ENCODE measurements at regions not wholly inside any gene's neighbourhood (a gene's known extent, or its start where the extent isn't known, plus 50 kb on each side); places are given as distances from the start of the nearest gene placed in this dataset.
A peak's percentile ranks its signal among the peaks of the same experiment; 100 is the strongest.

GRCh38 chr2:204174034-204174433, 237.5 kb downstream of the ICOS start:
- no peak overlapping the region for H3K27ac Mint-ChIP-seq
- no peaks in the 10 kb centered on the region for H3K9me3 Mint-ChIP-seq
- H3K36me3 Mint-ChIP-seq = no peaks in the 10 kb centered on the region
- DNase-seq (ENCODE audit: low spot score) (no peak), ATAC-seq (no peak)
- no peak overlapping the region for H3K4me3 Mint-ChIP-seq
- H3K4me1 Mint-ChIP-seq (ENCODE audit: low read depth in 2 of 2) = peaks cover 4 to 7% of the 10 kb centered on the region in 2 donors
- peaks cover 8 to 10% of the 10 kb centered on the region in 2 donors for H3K27me3 Mint-ChIP-seq

DNA sequence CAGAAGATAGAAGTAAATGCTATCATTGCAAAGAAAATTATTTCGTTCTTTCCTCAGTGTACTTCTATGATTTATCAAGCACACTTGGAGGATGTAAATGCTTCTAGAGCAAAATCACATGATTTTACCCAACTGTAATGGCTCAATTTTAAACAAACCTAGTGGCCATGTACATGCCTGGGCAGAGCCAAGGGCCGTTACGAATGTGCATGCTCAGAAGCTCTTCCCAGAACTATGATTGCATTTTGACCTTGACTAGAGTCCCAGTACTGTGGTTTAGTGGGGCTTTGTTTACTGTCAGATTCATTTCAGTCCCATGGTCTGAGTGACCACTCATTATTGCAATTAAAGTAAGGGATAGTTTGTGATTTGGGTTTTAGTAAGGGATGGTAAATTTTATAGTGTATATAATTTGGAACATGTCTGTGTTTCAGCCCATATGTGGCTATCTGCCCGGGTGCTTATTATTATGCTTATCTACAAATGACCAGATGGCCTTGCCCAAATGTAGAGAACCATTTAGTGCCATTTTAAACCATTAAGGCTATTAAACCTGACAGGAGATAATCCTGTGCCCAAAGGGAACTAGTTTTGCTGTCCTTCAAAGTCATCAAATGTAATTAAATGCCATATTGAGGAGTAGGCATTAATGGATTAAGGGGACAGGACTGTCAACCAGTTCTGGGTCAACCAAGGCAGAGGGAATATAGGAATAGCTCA, 239.1 kb downstream of the ICOS start:
- Mint-ChIP-seq H3K27ac (no peak overlapping the region), H3K27me3 (peaks cover 14 to 20% of the 10 kb centered on the region in 2 donors), H3K4me1 (ENCODE audit: low read depth in 2 of 2) (peaks cover 4 to 9% of the 10 kb centered on the region in 2 donors), H3K9me3 (no peaks in the 10 kb centered on the region), H3K36me3 (no peaks in the 10 kb centered on the region), H3K4me3 (no peak overlapping the region)
- ATAC-seq (no peak), DNase-seq (ENCODE audit: low spot score) (no peak)

DNA sequence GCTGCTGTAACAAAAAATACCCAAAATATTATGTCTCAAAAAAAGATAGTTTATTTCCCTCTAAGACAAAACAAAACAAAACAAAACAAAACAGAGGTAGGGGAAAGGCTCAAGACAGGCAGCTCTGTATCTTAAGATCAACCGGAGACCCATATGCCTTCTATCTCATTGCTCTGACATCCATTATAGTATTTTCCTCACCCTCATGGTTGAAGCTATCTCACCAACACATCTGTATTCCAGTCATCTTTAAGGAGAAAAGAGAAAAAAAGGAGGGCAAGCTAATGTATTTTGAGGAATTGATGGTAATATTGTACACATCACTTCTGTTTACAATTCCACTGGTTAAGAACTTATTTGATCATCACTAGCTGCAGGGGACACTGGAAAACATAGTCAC, 239.7 kb downstream of the ICOS start:
- peaks cover 4 to 9% of the 10 kb centered on the region in 2 donors for H3K4me1 Mint-ChIP-seq (ENCODE audit: low read depth in 2 of 2)
- no peaks in the 10 kb centered on the region for H3K36me3 Mint-ChIP-seq
- no peak overlapping the region for H3K4me3 Mint-ChIP-seq
- ATAC-seq (no peak), DNase-seq (ENCODE audit: low spot score) (no peak)
- H3K27me3 Mint-ChIP-seq = peaks cover 13 to 22% of the 10 kb centered on the region in 2 donors
- no peaks in the 10 kb centered on the region for H3K9me3 Mint-ChIP-seq
- H3K27ac Mint-ChIP-seq = peak overlapping the region in 1 of 2 donors; percentile 18

GRCh38 chr2:204177251-204177976, 240.9 kb downstream of the ICOS start:
- Mint-ChIP-seq H3K27me3 (peaks cover 13 to 22% of the 10 kb centered on the region in 2 donors), H3K36me3 (no peaks in the 10 kb centered on the region), H3K4me1 (ENCODE audit: low read depth in 2 of 2) (peaks cover 4 to 9% of the 10 kb centered on the region in 2 donors), H3K9me3 (no peaks in the 10 kb centered on the region), H3K27ac (peak overlapping the region in 1 of 2 donors; percentile 18), H3K4me3 (no peak overlapping the region)
- peak; percentile 33 to 52 for ATAC-seq
- DNase-seq (ENCODE audit: low spot score) = no peak

- H3K36me3 Mint-ChIP-seq = no peaks in the 10 kb centered on the region
These were observed 241.5 kb downstream of the ICOS start for GRCh38 chr2:204177977-204178522.

DNA sequence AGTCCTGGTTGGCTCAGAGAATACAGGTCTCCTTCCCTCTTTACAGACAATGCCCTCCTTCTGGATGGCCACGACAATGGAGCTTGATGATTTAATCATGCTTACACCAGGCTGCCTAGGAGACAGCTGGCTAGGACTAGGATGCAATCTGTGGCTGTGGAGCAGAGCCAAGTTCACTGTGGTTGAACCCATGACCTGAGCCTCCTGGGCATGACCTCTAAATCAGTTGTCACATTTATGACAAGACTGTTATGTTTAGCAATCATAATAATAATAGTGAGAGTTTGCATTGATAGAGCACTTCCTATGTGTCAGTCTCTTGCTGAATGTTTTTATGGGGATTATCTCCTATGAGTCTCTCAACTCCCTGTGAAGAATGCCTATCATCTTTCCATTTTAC, 244.1 kb downstream of the ICOS start:
- no peak overlapping the region for H3K4me3 Mint-ChIP-seq
- no peak overlapping the region for H3K27ac Mint-ChIP-seq
- ATAC-seq (peak in 1 of 2 donors; percentile 59), DNase-seq (ENCODE audit: low spot score) (no peak)
- no peaks in the 10 kb centered on the region for H3K9me3 Mint-ChIP-seq
- H3K4me1 Mint-ChIP-seq (ENCODE audit: low read depth in 2 of 2) = peaks cover 4 to 9% of the 10 kb centered on the region in 2 donors
- H3K27me3 Mint-ChIP-seq = peaks cover 19 to 28% of the 10 kb centered on the region in 2 donors
- H3K36me3 Mint-ChIP-seq = no peaks in the 10 kb centered on the region

More at GRCh38 chr2:204177977-204178522, 241.5 kb downstream of the ICOS start:
- peaks cover 4 to 9% of the 10 kb centered on the region in 2 donors for H3K4me1 Mint-ChIP-seq (ENCODE audit: low read depth in 2 of 2)
- H3K27ac Mint-ChIP-seq = no peak overlapping the region
- peaks cover 13 to 22% of the 10 kb centered on the region in 2 donors for H3K27me3 Mint-ChIP-seq
- DNase-seq (ENCODE audit: low spot score) (peak; percentile 69), ATAC-seq (peak; percentile 71 to 81)
- no peak overlapping the region for H3K4me3 Mint-ChIP-seq
- H3K9me3 Mint-ChIP-seq = no peaks in the 10 kb centered on the region

- Mint-ChIP-seq H3K4me3 (no peak overlapping the region), H3K4me1 (ENCODE audit: low read depth in 2 of 2) (peaks cover 0 to 8% of the 10 kb centered on the region in 2 donors), H3K9me3 (no peaks in the 10 kb centered on the region), H3K27me3 (peaks cover 12 to 23% of the 10 kb centered on the region in 2 donors), H3K36me3 (no peaks in the 10 kb centered on the region), H3K27ac (no peak overlapping the region)
- no peak for ATAC-seq
- no peak for DNase-seq (ENCODE audit: low spot score)
These were observed 247.0 kb downstream of the ICOS start for GRCh38 chr2:204183608-204184007.

- H3K4me3 Mint-ChIP-seq = no peak overlapping the region
- peaks cover 12 to 21% of the 10 kb centered on the region in 2 donors for H3K27me3 Mint-ChIP-seq
These were observed 247.7 kb downstream of the ICOS start for GRCh38 chr2:204184226-204184625.

DNA sequence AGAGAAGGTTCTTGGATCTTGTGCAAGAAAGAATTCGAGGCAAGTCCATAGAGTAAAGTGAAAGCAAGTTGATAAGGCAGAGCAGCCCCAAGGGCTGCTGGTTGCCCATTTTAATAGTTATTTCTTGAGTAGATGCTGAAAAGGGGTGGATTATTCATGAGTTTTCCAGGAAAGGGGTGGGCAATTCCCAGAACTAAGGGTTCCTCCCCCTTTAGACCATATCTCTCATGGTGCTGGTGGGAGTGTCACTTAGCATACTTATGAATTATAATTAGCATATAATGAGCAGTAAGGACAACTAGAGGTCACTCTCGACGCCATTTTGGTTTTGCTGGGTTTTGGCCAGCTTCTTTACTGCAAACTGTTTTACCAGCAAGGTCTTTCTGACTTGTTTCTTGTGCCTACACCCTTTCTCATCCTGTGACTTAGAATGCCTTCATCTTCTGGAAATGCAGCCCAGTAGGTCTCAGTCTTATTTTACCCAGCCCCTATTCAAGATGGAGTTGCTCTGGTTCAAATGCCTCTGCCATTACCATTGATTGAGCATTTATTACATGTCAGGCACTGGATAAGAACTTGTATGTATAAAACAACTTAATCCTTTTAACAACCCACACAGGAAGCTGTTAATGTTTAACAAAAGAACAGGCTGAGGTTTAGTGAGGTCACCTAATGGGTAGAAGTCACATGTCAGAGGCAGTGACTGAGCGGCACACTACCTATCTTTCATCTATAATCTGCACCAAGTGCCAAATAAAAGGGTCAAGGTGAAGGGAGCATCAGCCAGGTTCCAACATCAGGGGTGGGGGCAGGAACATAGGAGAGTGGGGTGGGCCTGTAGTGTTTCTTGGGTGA, 250.9 kb downstream of the ICOS start:
- Mint-ChIP-seq H3K9me3 (no peaks in the 10 kb centered on the region), H3K4me1 (ENCODE audit: low read depth in 2 of 2) (peaks cover 0 to 6% of the 10 kb centered on the region in 2 donors), H3K27ac (no peak overlapping the region), H3K4me3 (no peak overlapping the region), H3K27me3 (peaks cover 7 to 12% of the 10 kb centered on the region in 2 donors), H3K36me3 (no peaks in the 10 kb centered on the region)
- ATAC-seq = no peak
- no peak for DNase-seq (ENCODE audit: low spot score)

More at GRCh38 chr2:204184226-204184625, 247.7 kb downstream of the ICOS start:
- peaks cover 0 to 8% of the 10 kb centered on the region in 2 donors for H3K4me1 Mint-ChIP-seq (ENCODE audit: low read depth in 2 of 2)
- no peaks in the 10 kb centered on the region for H3K9me3 Mint-ChIP-seq
- ATAC-seq (no peak), DNase-seq (ENCODE audit: low spot score) (no peak)
- no peak overlapping the region for H3K27ac Mint-ChIP-seq
- no peaks in the 10 kb centered on the region for H3K36me3 Mint-ChIP-seq

DNA sequence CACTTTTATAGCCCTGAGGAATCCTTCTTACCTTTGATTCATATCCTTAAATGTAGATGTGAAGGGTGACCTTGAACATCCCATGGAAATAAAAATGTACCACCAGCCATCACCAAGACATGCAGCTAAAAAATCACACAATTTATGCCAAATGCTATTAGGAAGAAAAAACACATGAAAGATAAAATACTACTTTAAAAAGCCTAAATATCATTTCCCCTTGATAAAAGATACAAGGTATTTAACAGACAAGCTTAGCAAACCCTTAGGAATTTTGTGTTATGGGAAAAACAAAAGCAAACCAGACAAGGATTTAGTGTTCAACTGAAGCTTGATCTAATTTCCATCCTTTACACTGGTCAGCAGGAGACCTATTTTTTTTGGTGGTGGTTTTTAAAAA, 255.0 kb downstream of the ICOS start:
- Mint-ChIP-seq H3K36me3 (no peaks in the 10 kb centered on the region), H3K4me3 (no peak overlapping the region), H3K27ac (no peak overlapping the region), H3K27me3 (peaks cover 22 to 28% of the 10 kb centered on the region in 2 donors), H3K9me3 (no peaks in the 10 kb centered on the region), H3K4me1 (ENCODE audit: low read depth in 2 of 2) (peaks cover 0 to 6% of the 10 kb centered on the region in 2 donors)
- ATAC-seq (no peak), DNase-seq (ENCODE audit: low spot score) (no peak)

- no peaks in the 10 kb centered on the region for H3K9me3 Mint-ChIP-seq
- no peaks in the 10 kb centered on the region for H3K36me3 Mint-ChIP-seq
- no peak overlapping the region for H3K4me3 Mint-ChIP-seq
- ATAC-seq = no peak
- DNase-seq (ENCODE audit: low spot score) = no peak
- no peak overlapping the region for H3K27ac Mint-ChIP-seq
- H3K4me1 Mint-ChIP-seq (ENCODE audit: low read depth in 2 of 2) = no peaks in the 10 kb centered on the region
- peaks cover 26 to 50% of the 10 kb centered on the region in 2 donors for H3K27me3 Mint-ChIP-seq
These were observed 258.9 kb downstream of the ICOS start for GRCh38 chr2:204195498-204195897.

DNA sequence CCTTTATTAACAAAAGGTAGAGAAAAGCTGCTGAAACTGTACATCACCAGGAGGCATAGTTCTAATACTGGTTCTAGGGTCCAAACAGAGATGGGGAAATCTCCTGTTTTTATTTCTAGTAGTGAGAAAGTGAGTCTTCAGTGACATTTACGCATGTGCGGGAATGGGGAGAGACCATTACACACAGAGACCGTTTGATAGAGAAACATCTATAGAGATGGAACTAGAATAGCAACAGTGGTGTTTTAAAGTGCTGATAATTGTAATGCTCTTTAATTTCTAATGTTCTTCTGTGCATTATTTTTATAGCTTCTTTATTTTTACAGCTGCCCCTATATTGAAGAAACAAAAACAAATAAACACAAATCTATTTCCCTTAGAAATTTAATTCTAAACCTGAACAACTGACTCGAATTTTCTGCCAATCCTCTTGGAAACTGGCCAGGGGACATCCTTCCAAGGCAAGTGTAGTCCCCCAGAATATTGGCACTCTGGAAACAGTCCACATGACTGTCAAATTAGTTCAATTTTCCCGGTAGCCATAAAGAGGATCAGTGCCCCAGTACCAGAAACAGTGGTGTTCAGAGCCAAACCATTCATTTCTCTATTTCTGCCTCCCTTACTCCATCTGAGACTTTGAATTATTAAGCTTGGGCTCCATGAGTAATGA, 260.9 kb downstream of the ICOS start:
- DNase-seq (ENCODE audit: low spot score) (no peak), ATAC-seq (no peak)
- Mint-ChIP-seq H3K9me3 (no peaks in the 10 kb centered on the region), H3K27me3 (peaks cover 31 to 62% of the 10 kb centered on the region in 2 donors), H3K4me3 (no peak overlapping the region), H3K36me3 (no peaks in the 10 kb centered on the region), H3K4me1 (ENCODE audit: low read depth in 2 of 2) (no peaks in the 10 kb centered on the region), H3K27ac (no peak overlapping the region)

GRCh38 chr2:204199357-204199756, 262.8 kb downstream of the ICOS start:
- H3K4me1 Mint-ChIP-seq (ENCODE audit: low read depth in 2 of 2) = no peaks in the 10 kb centered on the region
- ATAC-seq (no peak), DNase-seq (ENCODE audit: low spot score) (no peak)
- H3K27me3 Mint-ChIP-seq = peaks cover 29 to 58% of the 10 kb centered on the region in 2 donors
- no peak overlapping the region for H3K4me3 Mint-ChIP-seq
- H3K36me3 Mint-ChIP-seq = no peaks in the 10 kb centered on the region
- no peaks in the 10 kb centered on the region for H3K9me3 Mint-ChIP-seq
- H3K27ac Mint-ChIP-seq = no peak overlapping the region
